M059J (cell line): ENCODE measurements at regions not wholly inside any gene's neighbourhood (a gene's known extent, or its start where the extent isn't known, plus 50 kb on each side); places are given as distances from the start of the nearest gene placed in this dataset.
A peak's percentile ranks its signal among the peaks of the same experiment; 100 is the strongest.

Experiments
- DNase-seq: peaks from one replicate; pipeline ENCODE4 v3.0.0-alpha.2; 2012; ENCODE audit warnings: low read depth

GRCh38 chr11:27215471-27216269 is 147.3 kb downstream of the CCDC34 start:
- peak; percentile 71 for DNase-seq

GRCh38 chr11:27214713-27215112 is 148.3 kb downstream of the CCDC34 start:
- no peak for DNase-seq

GRCh38 chr11:27213232-27213660 is 149.8 kb downstream of the CCDC34 start:
- peak; percentile 97 for DNase-seq

GRCh38 chr11:27212248-27212780 is 150.7 kb downstream of the CCDC34 start:
- DNase-seq: no peak

GRCh38 chr11:27211370-27212127 is 151.5 kb downstream of the CCDC34 start:
- no peak for DNase-seq

- DNase-seq: no peak
These were observed 152.5 kb downstream of the CCDC34 start for GRCh38 chr11:27210531-27210930.

- DNase-seq: peak; percentile 99
These were observed 153.4 kb downstream of the CCDC34 start for GRCh38 chr11:27209562-27210005.

- peak; percentile 24 for DNase-seq
These were observed 154.2 kb downstream of the CCDC34 start for GRCh38 chr11:27208846-27209245.

- peak; percentile 79 for DNase-seq
These were observed 155.9 kb downstream of the CCDC34 start for GRCh38 chr11:27207025-27207650.

GRCh38 chr11:27205779-27206570 is 157.0 kb downstream of the CCDC34 start:
- DNase-seq: no peak

GRCh38 chr11:27205250-27205649 is 157.8 kb downstream of the CCDC34 start:
- DNase-seq: no peak

GRCh38 chr11:27204529-27204928 is 158.5 kb downstream of the CCDC34 start:
- DNase-seq: no peak

GRCh38 chr11:27203077-27203647 is 159.9 kb downstream of the CCDC34 start:
- no peak for DNase-seq

- DNase-seq: peak; percentile 96
These were observed 161.1 kb downstream of the BBOX1 start for GRCh38 chr11:27201454-27202302.

GRCh38 chr11:27200779-27201453 is 160.3 kb downstream of the BBOX1 start:
- no peak for DNase-seq

- no peak for DNase-seq
These were observed 155.7 kb downstream of the BBOX1 start for GRCh38 chr11:27196203-27196897.

- DNase-seq: no peak
These were observed 155.2 kb downstream of the BBOX1 start for GRCh38 chr11:27195837-27196202.

GRCh38 chr11:27194976-27195375 is 154.4 kb downstream of the BBOX1 start:
- DNase-seq: no peak
